ENCODE measurements at regions not wholly inside any gene's neighbourhood (a gene's known extent, or its start where the extent isn't known, plus 50 kb on each side); places are given as distances from the start of the nearest gene placed in this dataset.

GRCh38 chr6:165721356-165721755 lies 58.3 kb upstream of the PDE10A start:
- CTCF ChIA-PET: no interaction called here
- DNase-seq (ENCODE audit: extremely low spot score): no peak

DNA sequence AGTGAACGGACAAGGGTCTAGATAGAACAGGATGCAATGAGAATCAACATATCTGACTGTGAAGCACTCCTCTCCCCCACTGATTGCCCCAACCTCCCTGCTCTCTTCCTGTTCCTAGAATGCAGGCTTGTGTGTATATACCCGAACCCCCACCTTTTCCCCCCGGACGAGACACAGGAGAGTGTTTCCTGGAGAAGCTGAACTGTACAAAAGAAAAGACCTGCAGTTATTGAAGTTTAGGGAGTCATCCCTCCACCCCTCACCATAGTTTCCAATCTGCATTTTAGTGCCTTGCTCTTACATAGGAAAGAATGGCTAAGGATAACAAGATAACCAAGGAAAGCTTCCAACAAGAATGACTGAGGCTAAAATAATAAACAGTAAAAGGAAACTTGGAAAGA lies 55.5 kb upstream of the PDE10A start:
- DNase-seq (ENCODE audit: extremely low spot score): no peak
- no peak for TF ChIP-seq SUZ12 (IDR thresholded peaks at IDR 0.05)
- no peak for TF ChIP-seq TARDBP (IDR thresholded peaks at IDR 0.05)
- TF ChIP-seq ARNT (IDR thresholded peaks at IDR 0.05): no peak
- no peak for TF ChIP-seq HDGF (IDR thresholded peaks at IDR 0.05; ENCODE audit: borderline replicate concordance)
- no peak for TF ChIP-seq ZNF384 (IDR thresholded peaks at IDR 0.05)
- ChIA-PET POLR2A (no interaction called here), CTCF (interaction anchor here (0.6 kb wide), 2 partner anchors 67 to 109 kb away, joined by 3 read pairs; no protein-coding TSS in a partner anchor)

More at GRCh38 chr6:165721356-165721755, 58.3 kb upstream of the PDE10A start:
- POLR2A ChIA-PET: no interaction called here
- no peak for TF ChIP-seq ZNF384 (IDR thresholded peaks at IDR 0.05)
- TF ChIP-seq, protein P1, sequence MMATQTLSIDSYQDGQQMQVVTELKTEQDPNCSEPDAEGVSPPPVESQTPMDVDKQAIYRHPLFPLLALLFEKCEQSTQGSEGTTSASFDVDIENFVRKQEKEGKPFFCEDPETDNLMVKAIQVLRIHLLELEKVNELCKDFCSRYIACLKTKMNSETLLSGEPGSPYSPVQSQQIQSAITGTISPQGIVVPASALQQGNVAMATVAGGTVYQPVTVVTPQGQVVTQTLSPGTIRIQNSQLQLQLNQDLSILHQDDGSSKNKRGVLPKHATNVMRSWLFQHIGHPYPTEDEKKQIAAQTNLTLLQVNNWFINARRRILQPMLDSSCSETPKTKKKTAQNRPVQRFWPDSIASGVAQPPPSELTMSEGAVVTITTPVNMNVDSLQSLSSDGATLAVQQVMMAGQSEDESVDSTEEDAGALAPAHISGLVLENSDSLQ (IDR thresholded peaks at IDR 0.05): no peak
- TF ChIP-seq BHLHE40 (IDR thresholded peaks at IDR 0.05; ENCODE audit: borderline replicate concordance): no peak
- TF ChIP-seq L3MBTL2 (conservative IDR thresholded peaks at IDR 0.05): no peak
- TF ChIP-seq LEF1 (IDR thresholded peaks at IDR 0.05; ENCODE audit: borderline replicate concordance): no peak
- no peak for TF ChIP-seq NFRKB (IDR thresholded peaks at IDR 0.05)
- TF ChIP-seq SP1 (IDR thresholded peaks at IDR 0.05): no peak
- TF ChIP-seq ELF4 (IDR thresholded peaks at IDR 0.05): no peak
- TF ChIP-seq ARNT (IDR thresholded peaks at IDR 0.05): no peak
- TF ChIP-seq SUZ12 (IDR thresholded peaks at IDR 0.05): no peak
- no peak for TF ChIP-seq TARDBP (IDR thresholded peaks at IDR 0.05)
- TF ChIP-seq FOXM1 (IDR thresholded peaks at IDR 0.05; ENCODE audit: borderline replicate concordance): no peak
- no peak for TF ChIP-seq FOXA1 (IDR thresholded peaks at IDR 0.05)
- TF ChIP-seq FOXK2 (IDR thresholded peaks at IDR 0.05): no peak
- TF ChIP-seq CTBP1 (IDR thresholded peaks at IDR 0.05; ENCODE audit: borderline replicate concordance): no peak
- TF ChIP-seq HDGF (IDR thresholded peaks at IDR 0.05; ENCODE audit: borderline replicate concordance): no peak

- ChIA-PET CTCF (no interaction called here), POLR2A (interaction anchor here (1.0 kb wide), 1 partner anchor 9 kb away, joined by 4 read pairs; no protein-coding TSS in a partner anchor)
- no peak for DNase-seq (ENCODE audit: extremely low spot score)
- TF ChIP-seq L3MBTL2 (conservative IDR thresholded peaks at IDR 0.05): no peak
- TF ChIP-seq FOXM1 (IDR thresholded peaks at IDR 0.05; ENCODE audit: borderline replicate concordance): no peak
- TF ChIP-seq, protein P1 (IDR thresholded peaks at IDR 0.05): no peak
- TF ChIP-seq ELF4 (IDR thresholded peaks at IDR 0.05): no peak
- TF ChIP-seq FOXK2 (IDR thresholded peaks at IDR 0.05): no peak
- TF ChIP-seq BHLHE40 (IDR thresholded peaks at IDR 0.05; ENCODE audit: borderline replicate concordance): no peak
- TF ChIP-seq HDGF (IDR thresholded peaks at IDR 0.05; ENCODE audit: borderline replicate concordance): no peak
- TF ChIP-seq LEF1 (IDR thresholded peaks at IDR 0.05; ENCODE audit: borderline replicate concordance): no peak
- TF ChIP-seq FOXA1 (IDR thresholded peaks at IDR 0.05): no peak
- TF ChIP-seq ARNT (IDR thresholded peaks at IDR 0.05): no peak
- TF ChIP-seq SP1 (IDR thresholded peaks at IDR 0.05): no peak
- no peak for TF ChIP-seq CTBP1 (IDR thresholded peaks at IDR 0.05; ENCODE audit: borderline replicate concordance)
- TF ChIP-seq ZNF384 (IDR thresholded peaks at IDR 0.05): no peak
- no peak for TF ChIP-seq TARDBP (IDR thresholded peaks at IDR 0.05)
- no peak for TF ChIP-seq SUZ12 (IDR thresholded peaks at IDR 0.05)
- TF ChIP-seq NFRKB (IDR thresholded peaks at IDR 0.05): no peak
Measured at GRCh38 chr6:165717732-165718465, 54.9 kb upstream of the PDE10A start.

DNA sequence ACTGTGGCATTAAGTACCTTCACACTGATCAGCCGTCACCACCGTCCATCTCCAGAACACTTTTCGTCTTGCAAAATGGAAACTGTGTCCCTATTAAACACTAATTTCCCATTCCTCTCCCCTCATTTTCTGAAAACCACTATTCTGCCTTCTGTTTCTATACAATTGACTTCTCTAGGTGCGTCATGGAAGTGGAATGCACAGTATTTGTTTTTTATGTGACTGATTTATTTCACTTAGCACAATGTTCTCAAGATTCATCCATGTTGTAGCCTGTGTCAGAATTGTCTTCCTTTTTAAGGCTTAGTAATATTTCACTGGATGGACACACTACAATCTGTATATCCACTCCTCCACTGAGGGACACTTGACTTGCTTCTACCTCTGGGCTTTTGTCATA lies 53.8 kb upstream of the PDE10A start:
- DNase-seq (ENCODE audit: extremely low spot score): no peak
- CTCF ChIA-PET: no interaction called here
- TF ChIP-seq NFRKB (IDR thresholded peaks at IDR 0.05) (no peak), L3MBTL2 (conservative IDR thresholded peaks at IDR 0.05) (no peak), HDGF (IDR thresholded peaks at IDR 0.05; ENCODE audit: borderline replicate concordance) (no peak), FOXM1 (IDR thresholded peaks at IDR 0.05; ENCODE audit: borderline replicate concordance) (no peak), LEF1 (IDR thresholded peaks at IDR 0.05; ENCODE audit: borderline replicate concordance) (no peak)
- POLR2A ChIA-PET: no interaction called here

- no peak for DNase-seq (ENCODE audit: extremely low spot score)
- TF ChIP-seq FOXA1 (IDR thresholded peaks at IDR 0.05) (no peak), SUZ12 (IDR thresholded peaks at IDR 0.05) (no peak), ZNF384 (IDR thresholded peaks at IDR 0.05) (no peak), CTBP1 (IDR thresholded peaks at IDR 0.05; ENCODE audit: borderline replicate concordance) (no peak), ARNT (IDR thresholded peaks at IDR 0.05) (no peak), L3MBTL2 (conservative IDR thresholded peaks at IDR 0.05) (no peak), HDGF (IDR thresholded peaks at IDR 0.05; ENCODE audit: borderline replicate concordance) (no peak), SP1 (IDR thresholded peaks at IDR 0.05) (no peak), FOXM1 (IDR thresholded peaks at IDR 0.05; ENCODE audit: borderline replicate concordance) (no peak), ELF4 (IDR thresholded peaks at IDR 0.05) (no peak), NFRKB (IDR thresholded peaks at IDR 0.05) (no peak), BHLHE40 (IDR thresholded peaks at IDR 0.05; ENCODE audit: borderline replicate concordance) (no peak), TARDBP (IDR thresholded peaks at IDR 0.05) (no peak), FOXK2 (IDR thresholded peaks at IDR 0.05) (no peak), LEF1 (IDR thresholded peaks at IDR 0.05; ENCODE audit: borderline replicate concordance) (no peak)
- TF ChIP-seq, protein P1 (IDR thresholded peaks at IDR 0.05): no peak
- ChIA-PET CTCF (interaction anchor here (1.0 kb wide), 1 partner anchor 11 kb away, joined by 4 read pairs; no protein-coding TSS in a partner anchor), POLR2A (no interaction called here)
Measured at GRCh38 chr6:165715428-165715827, 52.4 kb upstream of the PDE10A start.

DNA sequence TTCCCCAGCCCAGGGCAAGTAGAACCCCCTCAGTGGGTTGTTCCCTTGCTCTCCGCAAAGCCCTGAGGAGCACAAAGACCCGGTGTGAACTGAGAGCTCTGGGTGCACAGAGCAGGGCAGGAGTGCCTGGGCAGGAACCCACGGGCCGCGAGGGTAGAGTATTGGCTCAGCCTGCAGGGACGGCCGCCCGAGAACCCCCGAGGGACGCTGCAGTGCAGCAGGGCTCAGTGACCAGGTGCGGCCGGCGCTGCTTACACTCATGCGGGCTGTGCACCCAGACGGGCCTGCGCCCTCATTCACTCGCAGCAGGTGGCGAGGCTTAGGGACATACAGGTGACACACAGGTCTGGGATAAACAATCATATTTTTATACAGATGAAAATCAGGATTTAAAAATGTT lies 51.9 kb upstream of the PDE10A start:
- TF ChIP-seq FOXK2 (IDR thresholded peaks at IDR 0.05): no peak
- no peak for TF ChIP-seq BHLHE40 (IDR thresholded peaks at IDR 0.05; ENCODE audit: borderline replicate concordance)
- TF ChIP-seq, protein P1 (IDR thresholded peaks at IDR 0.05): no peak
- DNase-seq (ENCODE audit: extremely low spot score): no peak
- CTCF ChIA-PET: no interaction called here
- POLR2A ChIA-PET: no interaction called here

Measured in HEK293T (cell line).